ENCODE measurements at regions not wholly inside any gene's neighbourhood (a gene's known extent, or its start where the extent isn't known, plus 50 kb on each side); places are given as distances from the start of the nearest gene placed in this dataset.

GRCh38 chr4:188872809-188873208 is 733.6 kb downstream of the TRIML1 start:
- DNase-seq = no peak

- DNase-seq = no peak
Observed at GRCh38 chr4:188876881-188877280, 737.6 kb downstream of the TRIML1 start.

GRCh38 chr4:188879598-188879997 is 740.4 kb downstream of the TRIML1 start:
- DNase-seq = no peak

GRCh38 chr4:188887905-188888304 is 748.7 kb downstream of the TRIML1 start:
- no peak for DNase-seq

GRCh38 chr4:188892837-188893236 is 753.6 kb downstream of the TRIML1 start:
- no peak for DNase-seq

GRCh38 chr4:188903986-188904385 is 764.7 kb downstream of the TRIML1 start:
- DNase-seq = no peak

GRCh38 chr4:188904617-188905016 is 765.4 kb downstream of the TRIML1 start:
- DNase-seq = no peak

GRCh38 chr4:188905248-188905647 is 766.0 kb downstream of the TRIML1 start:
- DNase-seq = no peak

- DNase-seq = no peak
Observed at GRCh38 chr4:188911199-188911598, 772.0 kb downstream of the TRIML1 start.

- DNase-seq = no peak
Observed at GRCh38 chr4:188911707-188912106, 772.5 kb downstream of the TRIML1 start.

- no peak for DNase-seq
Observed at GRCh38 chr4:188915175-188915574, 775.9 kb downstream of the TRIML1 start.

GRCh38 chr4:188918787-188919186 is 779.5 kb downstream of the TRIML1 start:
- DNase-seq = no peak

GRCh38 chr4:188930822-188931221 is 791.6 kb downstream of the TRIML1 start:
- DNase-seq = no peak

GRCh38 chr4:188934320-188934962 is 795.2 kb downstream of the TRIML1 start:
- DNase-seq = no peak

- no peak for DNase-seq
Observed at GRCh38 chr4:188941524-188942119, 802.4 kb downstream of the TRIML1 start.

- no peak for DNase-seq
Observed at GRCh38 chr4:188942606-188943005, 803.4 kb downstream of the TRIML1 start.

GRCh38 chr4:188949596-188949995 is 810.4 kb downstream of the TRIML1 start:
- DNase-seq = no peak

GRCh38 chr4:188955066-188955465 is 815.8 kb downstream of the TRIML1 start:
- DNase-seq = no peak

- no peak for DNase-seq
Observed at GRCh38 chr4:188956566-188956965, 817.3 kb downstream of the TRIML1 start.

GRCh38 chr4:188958346-188958745 is 819.1 kb downstream of the TRIML1 start:
- no peak for DNase-seq

GRCh38 chr4:188959424-188959823 is 820.2 kb downstream of the TRIML1 start:
- no peak for DNase-seq

GRCh38 chr4:188960411-188961093 is 821.3 kb downstream of the TRIML1 start:
- no peak for DNase-seq

GRCh38 chr4:188971125-188971524 is 831.9 kb downstream of the TRIML1 start:
- DNase-seq = no peak

GRCh38 chr4:188975271-188975670 is 836.0 kb downstream of the TRIML1 start:
- no peak for DNase-seq

Data from stimulated activated CD4-positive, alpha-beta T cell treated with anti-CD3 and anti-CD28 coated beads, Interleukin-1b, Interleukin-23, amount 100 ng/mL, for 48 hours (primary cell).